Psoas muscle (tissue), 7 donors: ENCODE measurements at regions not wholly inside any gene's neighbourhood (a gene's known extent, or its start where the extent isn't known, plus 50 kb on each side); places are given as distances from the start of the nearest gene placed in this dataset.

Experiments used
- ATAC-seq, 4 donors: fragments of 200-7000 bp; cut with Tn5 transposase; one replicate each; pipeline ENCODE4 v1.9.1; 2020; ENCODE audit warnings: moderate library complexity in 3 of 4, mild to moderate bottlenecking in 2 of 4
- DNase-seq, 2 donors: peaks; one replicate each; pipeline ENCODE4 v3.0.0-alpha.2; 2020
- H3K27ac ChIP-seq: fragments of 200-600 bp; one replicate; pipeline ENCODE4 v1.8.0; 2022
- H3K27me3 ChIP-seq, 3 donors: fragments of 200-600 bp in 1 of 3; one replicate each; pipeline versions ENCODE4 v1.6.1 to v1.8.0; 2013 to 2022; ENCODE audit warnings: low read length in 2 of 3, mild to moderate bottlenecking in 2 of 3, moderate library complexity in 1 of 3; ENCODE audit not compliant: insufficient read depth in 3 of 3
- H3K36me3 ChIP-seq, 2 donors: fragments of 200-600 bp in 1 of 2; one replicate each; pipeline versions ENCODE4 v1.6.1 to v1.8.0; 2013 to 2022; ENCODE audit warnings: low read depth in 1 of 2, mild to moderate bottlenecking in 1 of 2, moderate library complexity in 1 of 2; ENCODE audit not compliant: insufficient read depth in 1 of 2
- H3K4me1 ChIP-seq: fragments of 200-600 bp; one replicate; pipeline ENCODE4 v1.8.0; 2022
- H3K4me3 ChIP-seq: fragments of 200-600 bp; one replicate; pipeline ENCODE4 v1.8.0; 2022; ENCODE audit warnings: mild to moderate bottlenecking
- H3K9me3 ChIP-seq: fragments of 200-600 bp; one replicate; pipeline ENCODE4 v1.8.0; 2022
- CTCF ChIP-seq: fragments of 200-600 bp; IDR thresholded peaks from one replicate; pipeline ENCODE4 v1.8.0; 2022; ENCODE audit warnings: antibody characterized with exemption
- WGBS, 3 donors: extraction: QIAGEN DNeasy Blood & Tissue Kit; methylation state at CpG; one replicate each; pipeline versions ENCODE4 v1.1.6 to v1.1.7; 2013; 5-methylcytosine and 5-hydroxymethylcytosine counted together
- intact Hi-C, 2 donors: fragments of 100-400 bp; cut with DNase I; formaldehyde crosslinking; loops; one replicate each; pipeline versions ENCODE4 v1.11.0 to v1.14.2; 2022
- donor health status: healthy with polysubstance abuse.
- donor health status: DM: no; HTN: no; CAD: no; lungs with moderate emphysema.
- donor health status: Bipolar disorder and iron deficiency.
- donor health status: healthy.
- donor health status: DM: yes; HTN: yes; CAD: no.
- donor health status: DM: no; HTN: no; CAD: no.
- donor health status: DM: yes; HTN: yes; CAD: no.

GRCh38 chr19:16018106-16018755 is 58.1 kb upstream of the TPM4 start:
- Histone ChIP-seq H3K4me3 (no peak overlapping the region), H3K27ac (no peak overlapping the region), H3K9me3 (no peaks in the 10 kb centered on the region), H3K4me1 (no peaks in the 10 kb centered on the region), H3K36me3 (no peaks in the 10 kb centered on the region), H3K27me3 (peaks cover 0 to 2% (median 2%) of the 10 kb centered on the region in 3 donors)
- WGBS, 3 donors: 82 to 86% (median 82%) methylated on average over 17 of the region's 17 CpGs
- intact Hi-C loops: no loop called here
- TF ChIP-seq CTCF: no peak
- ATAC-seq (no peak), DNase-seq (no peak)

- H3K27me3 ChIP-seq: peaks cover 0 to 7% (median 2%) of the 10 kb centered on the region in 3 donors
- H3K9me3 ChIP-seq: no peaks in the 10 kb centered on the region
- DNase-seq (no peak), ATAC-seq (no peak)
- no peak for TF ChIP-seq CTCF
- no peaks in the 10 kb centered on the region for H3K4me1 ChIP-seq
- H3K27ac ChIP-seq: no peak overlapping the region
- no peaks in the 10 kb centered on the region for H3K36me3 ChIP-seq
- intact Hi-C loops: no loop called here
- no peak overlapping the region for H3K4me3 ChIP-seq
- WGBS, 3 donors: 63 to 67% (median 66%) methylated on average over 13 of the region's 13 CpGs
These were observed 57.3 kb upstream of the TPM4 start for GRCh38 chr19:16018801-16019551.

- H3K9me3 ChIP-seq: no peaks in the 10 kb centered on the region
- no peaks in the 10 kb centered on the region for H3K36me3 ChIP-seq
- DNase-seq: no peak
- 67 to 76% (median 68%) methylated on average over 21 to 24 of the region's 24 CpGs for WGBS, 3 donors
- H3K4me1 ChIP-seq: no peaks in the 10 kb centered on the region
- no peak overlapping the region for H3K4me3 ChIP-seq
- no peak for ATAC-seq
- H3K27ac ChIP-seq: no peak overlapping the region
- TF ChIP-seq CTCF: no peak
- intact Hi-C loops: no loop called here
- H3K27me3 ChIP-seq: peaks cover 0 to 7% (median 2%) of the 10 kb centered on the region in 3 donors
These were observed 56.4 kb upstream of the TPM4 start for GRCh38 chr19:16019691-16020448.

GRCh38 chr19:16021796-16022195 is 54.5 kb upstream of the TPM4 start:
- Histone ChIP-seq H3K27ac (no peak overlapping the region), H3K4me1 (no peaks in the 10 kb centered on the region), H3K27me3 (peaks cover 0 to 7% (median 2%) of the 10 kb centered on the region in 3 donors), H3K4me3 (no peak overlapping the region), H3K36me3 (no peaks in the 10 kb centered on the region), H3K9me3 (no peaks in the 10 kb centered on the region)
- WGBS, 3 donors: 66 to 69% (median 66%) methylated on average over 8 of the region's 8 CpGs
- ATAC-seq (no peak), DNase-seq (no peak)
- intact Hi-C loops: no loop called here
- no peak for TF ChIP-seq CTCF
